DND-41 (cell line): ENCODE measurements at regions not wholly inside any gene's neighbourhood (a gene's known extent, or its start where the extent isn't known, plus 50 kb on each side); places are given as distances from the start of the nearest gene placed in this dataset.

Experiments used
- EZH2 ChIP-seq: IDR thresholded peaks from 3 replicates; pipeline ENCODE4 v1.6.1; 2012; ENCODE audit warnings: borderline replicate concordance, low read depth, mild to moderate bottlenecking, moderate library complexity, low read length, inconsistent platforms; ENCODE audit not compliant: severe bottlenecking
- TF ChIP-seq, protein P1 (sequence below): IDR thresholded peaks from 2 replicates; pipeline ENCODE4 v1.5.1; 2012; ENCODE audit warnings: borderline replicate concordance, low read length, moderate library complexity, mild to moderate bottlenecking; ENCODE audit not compliant: poor library complexity, severe bottlenecking; ENCODE audit errors: extremely low read depth

DNA sequence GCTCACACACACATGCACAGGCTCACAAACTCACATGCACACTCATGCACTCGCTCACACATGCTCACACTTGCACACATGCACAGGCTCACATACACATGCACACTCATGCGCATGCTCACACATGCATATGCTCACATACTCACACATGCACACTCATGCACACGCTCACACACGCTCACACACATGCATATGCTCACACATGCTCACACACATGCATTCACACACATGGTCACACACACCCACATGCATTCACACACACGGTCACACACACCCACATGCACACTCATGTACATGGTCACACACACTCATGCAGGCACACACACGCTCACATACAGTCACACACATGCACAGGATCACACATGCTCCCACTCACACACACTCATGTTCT lies 132.8 kb upstream of the SMAD3 start:
- TF ChIP-seq, protein P1, sequence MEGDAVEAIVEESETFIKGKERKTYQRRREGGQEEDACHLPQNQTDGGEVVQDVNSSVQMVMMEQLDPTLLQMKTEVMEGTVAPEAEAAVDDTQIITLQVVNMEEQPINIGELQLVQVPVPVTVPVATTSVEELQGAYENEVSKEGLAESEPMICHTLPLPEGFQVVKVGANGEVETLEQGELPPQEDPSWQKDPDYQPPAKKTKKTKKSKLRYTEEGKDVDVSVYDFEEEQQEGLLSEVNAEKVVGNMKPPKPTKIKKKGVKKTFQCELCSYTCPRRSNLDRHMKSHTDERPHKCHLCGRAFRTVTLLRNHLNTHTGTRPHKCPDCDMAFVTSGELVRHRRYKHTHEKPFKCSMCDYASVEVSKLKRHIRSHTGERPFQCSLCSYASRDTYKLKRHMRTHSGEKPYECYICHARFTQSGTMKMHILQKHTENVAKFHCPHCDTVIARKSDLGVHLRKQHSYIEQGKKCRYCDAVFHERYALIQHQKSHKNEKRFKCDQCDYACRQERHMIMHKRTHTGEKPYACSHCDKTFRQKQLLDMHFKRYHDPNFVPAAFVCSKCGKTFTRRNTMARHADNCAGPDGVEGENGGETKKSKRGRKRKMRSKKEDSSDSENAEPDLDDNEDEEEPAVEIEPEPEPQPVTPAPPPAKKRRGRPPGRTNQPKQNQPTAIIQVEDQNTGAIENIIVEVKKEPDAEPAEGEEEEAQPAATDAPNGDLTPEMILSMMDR = no peak
- TF ChIP-seq EZH2 = no peak
